ENCODE measurements at regions not wholly inside any gene's neighbourhood (a gene's known extent, or its start where the extent isn't known, plus 50 kb on each side); places are given as distances from the start of the nearest gene placed in this dataset.

- no peak for DNase-seq (ENCODE audit: low spot score)
- no peak for TF ChIP-seq RXRA (IDR thresholded peaks at IDR 0.05)
- TF ChIP-seq RAD21 (IDR thresholded peaks at IDR 0.05): no peak
- TF ChIP-seq CTCF (IDR thresholded peaks at IDR 0.05; ENCODE audit: low read depth, low read length, missing input control): no peak
- TF ChIP-seq FOXA1 (IDR thresholded peaks at IDR 0.05): no peak
- TF ChIP-seq YY1 (IDR thresholded peaks at IDR 0.05): no peak
- TF ChIP-seq HNF4G (IDR thresholded peaks at IDR 0.05): no peak
- TF ChIP-seq ATF3 (IDR thresholded peaks at IDR 0.05): no peak
- no peak for TF ChIP-seq HNF4A (conservative IDR thresholded peaks at IDR 0.05)
- TF ChIP-seq REST (IDR thresholded peaks at IDR 0.05): no peak
- no peak for TF ChIP-seq ZBTB33 (IDR thresholded peaks at IDR 0.05)
- no peak for TF ChIP-seq TAF1 (conservative IDR thresholded peaks at IDR 0.05)
- TF ChIP-seq FOXA2 (IDR thresholded peaks at IDR 0.05): no peak
- TF ChIP-seq NR2F2 (IDR thresholded peaks at IDR 0.05): no peak
- TF ChIP-seq EGR1 (IDR thresholded peaks at IDR 0.05; ENCODE audit: low read depth in 2 of 2): no peak
- no peak for TF ChIP-seq SP1 (IDR thresholded peaks at IDR 0.05)
- no peak for TF ChIP-seq GABPA (IDR thresholded peaks at IDR 0.05 in 1 of 2, conservative IDR thresholded peaks at IDR 0.05 in 1 of 2)
- TF ChIP-seq JUND (IDR thresholded peaks at IDR 0.05): no peak
- TF ChIP-seq MAX (IDR thresholded peaks at IDR 0.05): no peak
- no peak overlapping the region for H3K27ac ChIP-seq (ENCODE audit: low read depth in 1 of 2, low read length in 2 of 2)
- 70% methylated on average over 4 of the region's 4 CpGs for WGBS
- no peaks in the 10 kb centered on the region for H3K36me3 ChIP-seq (ENCODE audit: control insufficient read depth in 4 of 4, insufficient read depth in 3 of 4, low read depth in 1 of 4, low read length in 3 of 4)
- no peaks in the 10 kb centered on the region for H3K9me3 ChIP-seq (ENCODE audit: control insufficient read depth in 4 of 4, low read length in 3 of 4)
- H3K9ac ChIP-seq (ENCODE audit: low read depth in 1 of 2, low read length in 2 of 2): no peak overlapping the region
- no peaks in the 10 kb centered on the region for H3K27me3 ChIP-seq (ENCODE audit: control insufficient read depth in 4 of 4, insufficient read depth in 4 of 4, low read length in 3 of 4)
- H3K4me3 ChIP-seq (ENCODE audit: low read depth in 1 of 3, low read length in 3 of 3): no peak overlapping the region
- no peaks in the 10 kb centered on the region for H3K4me1 ChIP-seq (ENCODE audit: control insufficient read depth in 4 of 4, insufficient read depth in 4 of 4, low read length in 3 of 4)
These were observed 60.3 kb upstream of the PDZRN3 start for GRCh38 chr3:73685061-73685460.
